ENCODE measurements at regions not wholly inside any gene's neighbourhood (a gene's known extent, or its start where the extent isn't known, plus 50 kb on each side); places are given as distances from the start of the nearest gene placed in this dataset.

GRCh38 chr12:94710933-94711332, 60.6 kb upstream of the TMCC3 start:
- no peak overlapping the region for H3K4me3 ChIP-seq (ENCODE audit: low read depth, low read length)
- H3K36me3 ChIP-seq (ENCODE audit: control insufficient read depth, insufficient read depth, low read length) = no peaks in the 10 kb centered on the region
- peak; percentile 33 for DNase-seq (ENCODE audit: low read depth)
- FAIRE-seq = no peak
- peak; percentile 42 for TF ChIP-seq CTCF (IDR thresholded peaks at IDR 0.05; ENCODE audit: insufficient read depth, low read length, severe bottlenecking)
- H3K27me3 ChIP-seq (ENCODE audit: control insufficient read depth, insufficient read depth, low read length) = no peaks in the 10 kb centered on the region

GRCh38 chr12:94707892-94708291, 57.5 kb upstream of the TMCC3 start:
- TF ChIP-seq CTCF (IDR thresholded peaks at IDR 0.05; ENCODE audit: insufficient read depth, low read length, severe bottlenecking) = no peak
- Histone ChIP-seq H3K36me3 (ENCODE audit: control insufficient read depth, insufficient read depth, low read length) (no peaks in the 10 kb centered on the region), H3K27me3 (ENCODE audit: control insufficient read depth, insufficient read depth, low read length) (no peaks in the 10 kb centered on the region), H3K4me3 (ENCODE audit: low read depth, low read length) (no peak overlapping the region)
- DNase-seq (ENCODE audit: low read depth) (no peak), FAIRE-seq (no peak)

GRCh38 chr12:94707036-94707435, 56.7 kb upstream of the TMCC3 start:
- Histone ChIP-seq H3K36me3 (ENCODE audit: control insufficient read depth, insufficient read depth, low read length) (no peaks in the 10 kb centered on the region), H3K27me3 (ENCODE audit: control insufficient read depth, insufficient read depth, low read length) (no peaks in the 10 kb centered on the region), H3K4me3 (ENCODE audit: low read depth, low read length) (no peak overlapping the region)
- FAIRE-seq = no peak
- TF ChIP-seq CTCF (IDR thresholded peaks at IDR 0.05; ENCODE audit: insufficient read depth, low read length, severe bottlenecking) = no peak
- no peak for DNase-seq (ENCODE audit: low read depth)

- FAIRE-seq (no peak), DNase-seq (ENCODE audit: low read depth) (peak; percentile 86)
- no peak for TF ChIP-seq CTCF (IDR thresholded peaks at IDR 0.05; ENCODE audit: insufficient read depth, low read length, severe bottlenecking)
- Histone ChIP-seq H3K36me3 (ENCODE audit: control insufficient read depth, insufficient read depth, low read length) (no peaks in the 10 kb centered on the region), H3K27me3 (ENCODE audit: control insufficient read depth, insufficient read depth, low read length) (no peaks in the 10 kb centered on the region), H3K4me3 (ENCODE audit: low read depth, low read length) (no peak overlapping the region)
Observed at GRCh38 chr12:94706250-94706661, 55.9 kb upstream of the TMCC3 start.

GRCh38 chr12:94705676-94706075, 55.3 kb upstream of the TMCC3 start:
- FAIRE-seq = no peak
- no peaks in the 10 kb centered on the region for H3K27me3 ChIP-seq (ENCODE audit: control insufficient read depth, insufficient read depth, low read length)
- no peak for TF ChIP-seq CTCF (IDR thresholded peaks at IDR 0.05; ENCODE audit: insufficient read depth, low read length, severe bottlenecking)

More at GRCh38 chr12:94705676-94706075, 55.3 kb upstream of the TMCC3 start:
- H3K4me3 ChIP-seq (ENCODE audit: low read depth, low read length) = no peak overlapping the region
- no peak for DNase-seq (ENCODE audit: low read depth)
- H3K36me3 ChIP-seq (ENCODE audit: control insufficient read depth, insufficient read depth, low read length) = no peaks in the 10 kb centered on the region

All from bronchial epithelial cell (primary cell).